G401.6 (cell line): ENCODE measurements at regions not wholly inside any gene's neighbourhood (a gene's known extent, or its start where the extent isn't known, plus 50 kb on each side); places are given as distances from the start of the nearest gene placed in this dataset.

Experiments
- FAIRE-seq: peaks from 2 replicates; lab custom pipeline; 2012; peaks lifted over from hg19 to GRCh38; lab: Jason Lieb, UNC

- no peak for FAIRE-seq
These were observed 83.1 kb upstream of the FNDC3B start for GRCh38 chr3:171956181-171956683.

GRCh38 chr3:171956705-171957104, 82.7 kb upstream of the FNDC3B start:
- FAIRE-seq = no peak

- FAIRE-seq = no peak
These were observed 79.8 kb upstream of the FNDC3B start for GRCh38 chr3:171959532-171960089.

- no peak for FAIRE-seq
These were observed 79.2 kb upstream of the FNDC3B start for GRCh38 chr3:171960159-171960558.

- FAIRE-seq = no peak
These were observed 77.1 kb upstream of the FNDC3B start for GRCh38 chr3:171962137-171962720.

GRCh38 chr3:171963546-171963945, 75.8 kb upstream of the FNDC3B start:
- FAIRE-seq = no peak

GRCh38 chr3:171965067-171965712, 74.2 kb upstream of the FNDC3B start:
- FAIRE-seq = no peak

GRCh38 chr3:171966533-171967136, 72.7 kb upstream of the FNDC3B start:
- no peak for FAIRE-seq

GRCh38 chr3:171967137-171967783, 72.1 kb upstream of the FNDC3B start:
- no peak for FAIRE-seq

GRCh38 chr3:171967932-171968678, 71.3 kb upstream of the FNDC3B start:
- no peak for FAIRE-seq

- FAIRE-seq = no peak
These were observed 69.0 kb upstream of the FNDC3B start for GRCh38 chr3:171970301-171970788.

- no peak for FAIRE-seq
These were observed 67.4 kb upstream of the FNDC3B start for GRCh38 chr3:171971919-171972514.

- no peak for FAIRE-seq
These were observed 66.5 kb upstream of the FNDC3B start for GRCh38 chr3:171972871-171973348.

- FAIRE-seq = no peak
These were observed 64.2 kb upstream of the FNDC3B start for GRCh38 chr3:171974986-171975837.

- no peak for FAIRE-seq
These were observed 62.9 kb upstream of the FNDC3B start for GRCh38 chr3:171976526-171976925.

GRCh38 chr3:171977441-171977840, 61.9 kb upstream of the FNDC3B start:
- FAIRE-seq = no peak

- no peak for FAIRE-seq
These were observed 61.5 kb upstream of the FNDC3B start for GRCh38 chr3:171977860-171978259.

GRCh38 chr3:171978390-171978789, 61.0 kb upstream of the FNDC3B start:
- FAIRE-seq = no peak

- no peak for FAIRE-seq
These were observed 60.3 kb upstream of the FNDC3B start for GRCh38 chr3:171979081-171979480.

- no peak for FAIRE-seq
These were observed 58.7 kb upstream of the FNDC3B start for GRCh38 chr3:171980578-171981270.
